HG03520 (cell line): ENCODE measurements at regions not wholly inside any gene's neighbourhood (a gene's known extent, or its start where the extent isn't known, plus 50 kb on each side); places are given as distances from the start of the nearest gene placed in this dataset.
"Not testable (repeated sequence)": the region's sequence is repeated elsewhere in the genome, so short reads cannot be mapped to it uniquely, and the experiment has no call there.

ENCODE experiments used
- ATAC-seq: cut with Tn5 transposase; IDR thresholded peaks from one replicate; pipeline ENCODE4 v1.9.1; 2021; ENCODE audit warnings: mild to moderate bottlenecking, moderate library complexity; ENCODE audit not compliant: unreplicated experiment

DNA sequence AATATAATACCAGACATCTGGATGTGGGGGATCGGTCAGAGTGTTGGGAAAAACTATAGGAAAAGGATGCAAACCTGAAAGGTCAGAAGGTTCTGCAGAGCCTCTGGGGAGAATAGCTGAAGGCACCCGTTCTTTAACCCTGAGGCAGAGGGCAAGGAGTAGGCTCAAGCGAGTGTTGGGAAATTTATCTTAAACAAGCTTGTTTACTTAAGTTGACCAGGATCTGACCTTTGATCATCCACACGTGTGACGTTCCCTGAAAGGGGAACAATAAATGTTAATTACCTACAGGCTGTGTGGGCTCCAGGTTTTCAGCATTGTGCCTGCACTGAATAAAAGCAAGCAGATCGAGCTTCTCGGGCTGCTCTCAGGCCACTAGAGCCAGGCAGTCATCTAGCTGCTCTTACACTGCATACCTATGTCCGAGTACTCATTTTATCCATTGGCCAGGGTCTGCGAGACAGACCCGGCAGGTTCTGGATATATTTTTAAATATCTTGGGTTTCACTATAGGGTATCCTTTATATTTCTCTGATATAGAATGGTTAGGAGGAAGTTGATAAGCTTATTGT is 400.6 kb upstream of the CHST9 start:
- ATAC-seq, result no peak

- ATAC-seq, result no peak
These were observed 398.4 kb upstream of the CHST9 start for GRCh38 chr18:27583466-27583865.

GRCh38 chr18:27582760-27583412 is 397.8 kb upstream of the CHST9 start:
- ATAC-seq, result no peak

DNA sequence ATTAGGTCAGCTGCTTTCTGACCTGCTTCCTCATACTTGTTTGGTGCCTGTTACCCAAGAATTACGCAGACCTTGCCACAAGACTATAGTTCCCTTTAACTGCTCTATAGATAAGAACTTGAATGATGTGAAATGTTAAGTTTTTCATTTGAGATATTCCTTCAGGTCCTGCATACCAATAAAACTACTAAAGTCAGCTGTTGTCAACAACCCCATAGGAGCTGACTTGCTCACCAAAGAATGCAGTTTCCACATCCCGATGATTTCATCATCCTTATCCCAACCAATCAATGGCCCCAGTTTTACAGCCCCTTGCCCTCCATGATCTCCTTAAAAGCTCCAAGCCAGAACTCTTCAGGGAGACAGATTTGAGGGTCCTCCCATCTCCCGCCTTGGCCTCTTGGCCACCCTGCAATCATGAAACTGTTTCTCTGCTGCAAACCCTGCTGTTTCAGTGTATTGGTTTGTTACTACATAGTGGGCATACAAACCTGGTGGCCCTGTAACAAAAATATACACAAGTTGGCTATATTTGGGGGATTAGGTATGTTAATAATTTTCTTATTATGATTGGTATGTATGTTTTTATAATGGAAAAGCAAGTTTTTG is 396.3 kb upstream of the CHST9 start:
- ATAC-seq, result no peak

DNA sequence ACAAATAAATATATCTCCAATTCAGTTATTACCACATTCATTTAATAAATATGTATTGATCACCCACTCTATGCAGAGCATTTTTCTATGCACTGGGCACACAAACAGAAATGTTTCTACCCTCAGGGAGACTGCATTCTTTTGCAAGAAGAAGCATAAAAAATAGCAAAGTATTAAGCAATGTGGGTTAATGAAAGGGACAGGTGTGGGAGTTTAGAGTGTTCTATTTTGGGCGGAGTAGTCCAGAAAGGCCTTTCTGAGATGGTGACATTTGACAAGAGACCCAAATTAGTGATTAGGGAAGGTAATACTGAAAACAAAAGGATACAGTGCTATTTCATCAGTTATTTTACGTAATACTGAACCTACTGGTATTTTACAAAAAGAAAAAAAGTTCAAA is 394.3 kb upstream of the CHST9 start:
- ATAC-seq, result no peak

GRCh38 chr18:27577752-27578151 is 392.6 kb upstream of the CHST9 start:
- no peak for ATAC-seq

DNA sequence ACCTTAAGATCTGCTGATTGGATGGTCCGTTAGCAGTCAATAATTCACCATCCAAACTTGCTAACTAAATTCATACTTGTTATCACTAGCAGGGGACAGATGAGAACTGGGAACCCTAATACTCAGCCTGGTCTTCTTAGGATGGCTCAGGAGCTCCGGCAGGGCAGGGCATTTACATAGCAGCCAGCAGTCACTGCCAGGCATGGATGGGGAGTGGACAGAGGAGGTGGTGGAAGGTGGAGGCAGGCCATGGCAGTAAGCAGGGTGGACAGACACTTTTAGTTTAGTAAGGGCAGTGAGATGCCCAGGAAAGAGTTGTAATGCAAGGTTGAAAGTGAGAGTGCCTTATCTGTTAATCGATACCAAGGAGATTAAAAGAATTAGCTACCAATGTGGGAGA is 392.2 kb upstream of the CHST9 start:
- no peak for ATAC-seq

- no peak for ATAC-seq
These were observed 382.3 kb upstream of the CHST9 start for GRCh38 chr18:27567434-27567833.

DNA sequence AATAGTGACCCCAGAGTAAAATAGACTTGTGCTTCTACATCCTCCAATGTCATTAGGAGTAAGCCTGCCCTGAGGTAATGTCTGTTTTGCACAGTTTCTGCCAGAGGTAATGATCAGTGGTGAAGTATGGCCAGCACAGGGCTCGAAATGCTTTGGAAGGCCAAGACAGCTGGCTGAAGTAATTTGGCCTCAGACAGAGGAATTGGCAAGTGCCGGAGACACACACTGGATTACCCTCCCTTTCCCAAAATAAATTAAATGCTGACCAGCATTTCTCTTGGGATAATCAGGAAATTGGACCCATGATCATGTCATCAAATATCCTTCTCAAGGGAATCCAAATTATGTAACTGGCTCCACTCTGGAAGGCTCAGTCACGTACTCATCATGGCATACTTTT is 379.0 kb upstream of the CHST9 start:
- ATAC-seq, result no peak

DNA sequence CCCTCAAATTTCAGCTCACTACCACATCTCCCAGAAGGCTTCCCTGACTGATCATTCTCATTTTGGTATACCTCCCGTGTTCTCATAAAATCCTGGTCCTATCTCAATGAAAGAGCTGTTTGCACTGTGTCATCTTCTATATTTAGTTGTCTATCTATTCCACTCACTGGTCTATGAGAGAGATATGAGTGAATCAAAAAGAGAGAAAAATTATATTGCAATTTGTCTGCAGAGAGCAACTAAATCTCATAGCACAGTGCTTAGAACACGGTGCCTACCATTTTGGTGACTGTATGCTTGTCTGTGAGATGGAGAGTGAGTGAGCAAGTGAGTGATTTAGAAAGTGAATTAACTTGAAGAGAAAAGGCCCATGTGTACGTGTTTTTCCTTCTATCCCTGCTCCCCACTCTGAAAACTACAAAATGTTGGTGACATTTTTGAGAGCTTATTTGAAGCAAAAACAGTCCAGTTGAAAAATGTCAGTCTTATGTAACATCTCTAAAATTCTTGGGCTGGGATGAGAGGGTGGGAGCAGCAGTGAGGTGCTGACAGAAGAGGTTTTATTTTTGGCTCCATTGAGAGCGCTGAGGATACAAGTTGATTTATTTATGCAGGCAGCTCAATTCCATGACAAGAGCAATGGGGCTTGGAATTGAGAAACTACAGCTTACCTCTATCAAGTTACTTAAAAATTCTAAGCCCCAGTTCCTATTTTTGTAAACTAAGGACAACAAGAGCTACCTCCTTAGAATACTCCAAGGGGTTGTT is 373.5 kb upstream of the CHST9 start:
- no peak for ATAC-seq

GRCh38 chr18:27556741-27557140 is 371.6 kb upstream of the CHST9 start:
- ATAC-seq, result no peak

- no peak for ATAC-seq
These were observed 364.4 kb upstream of the CHST9 start for GRCh38 chr18:27549335-27550039.

DNA sequence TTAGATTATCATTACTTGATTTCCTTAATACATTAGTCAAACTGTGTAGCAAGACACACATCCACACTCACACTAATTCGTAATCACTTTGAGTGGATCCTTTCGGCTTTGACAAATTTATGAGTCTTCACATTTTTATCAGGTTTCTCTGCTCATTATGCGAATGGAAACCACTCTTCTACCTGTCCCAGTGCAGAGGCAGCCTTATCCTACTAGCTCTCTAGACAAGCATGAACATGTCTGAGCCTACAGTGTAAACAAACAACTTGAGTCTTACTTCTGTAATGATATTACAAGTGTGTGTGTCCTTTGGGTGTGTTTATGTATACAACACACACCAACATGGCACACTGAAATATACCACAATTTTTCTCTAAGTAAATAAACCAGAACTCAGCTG is 361.9 kb upstream of the CHST9 start:
- ATAC-seq, result no peak

DNA sequence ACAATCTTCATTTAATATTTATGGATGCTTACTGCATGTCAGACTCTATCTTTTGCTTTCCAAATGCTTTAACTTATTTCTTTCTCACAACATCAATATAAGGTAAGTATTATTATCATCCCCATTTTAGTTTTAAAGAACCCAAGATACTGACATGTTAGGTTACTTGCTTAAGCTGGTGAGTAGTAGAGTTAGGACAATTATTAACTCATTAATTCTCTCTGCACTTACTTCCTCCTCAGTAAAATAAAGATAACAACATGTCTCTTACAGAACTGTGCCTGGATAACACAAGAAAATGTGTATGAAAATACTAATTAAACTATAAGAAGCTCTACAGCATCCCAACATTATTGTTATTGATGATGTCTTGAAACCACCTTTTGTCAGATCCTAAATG is 359.1 kb upstream of the CHST9 start:
- ATAC-seq, result no peak

GRCh38 chr18:27541293-27541692 is 356.2 kb upstream of the CHST9 start:
- ATAC-seq, result no peak

GRCh38 chr18:27540111-27540510 is 355.0 kb upstream of the CHST9 start:
- no peak for ATAC-seq

DNA sequence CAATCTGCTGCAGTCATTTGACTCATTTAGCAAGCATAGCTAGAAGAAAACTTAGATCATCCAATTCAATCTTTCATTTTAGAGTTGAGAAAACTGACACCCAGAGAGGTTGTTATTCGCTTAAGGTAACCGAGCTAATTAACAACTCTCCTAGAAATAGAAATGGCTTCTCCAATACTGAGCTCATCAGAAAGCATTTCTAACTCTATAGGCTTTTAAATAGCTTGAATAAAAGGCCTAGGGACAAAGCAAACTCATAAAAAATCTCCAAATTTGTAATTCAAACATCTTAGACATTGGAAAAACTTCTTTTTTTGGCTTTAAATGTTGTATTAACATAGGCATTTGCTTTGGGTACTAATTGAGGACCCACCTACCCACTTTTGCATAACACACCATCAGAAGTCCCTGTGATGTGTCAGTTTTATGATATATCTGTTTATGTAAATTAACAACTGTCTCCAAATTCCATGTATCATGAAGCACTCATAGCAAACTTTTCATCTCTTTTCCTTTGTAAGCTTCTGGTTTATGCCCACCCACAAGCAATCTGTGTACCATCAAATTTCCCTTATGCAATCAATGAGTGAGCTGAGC is 343.9 kb upstream of the CHST9 start:
- ATAC-seq, result no peak

DNA sequence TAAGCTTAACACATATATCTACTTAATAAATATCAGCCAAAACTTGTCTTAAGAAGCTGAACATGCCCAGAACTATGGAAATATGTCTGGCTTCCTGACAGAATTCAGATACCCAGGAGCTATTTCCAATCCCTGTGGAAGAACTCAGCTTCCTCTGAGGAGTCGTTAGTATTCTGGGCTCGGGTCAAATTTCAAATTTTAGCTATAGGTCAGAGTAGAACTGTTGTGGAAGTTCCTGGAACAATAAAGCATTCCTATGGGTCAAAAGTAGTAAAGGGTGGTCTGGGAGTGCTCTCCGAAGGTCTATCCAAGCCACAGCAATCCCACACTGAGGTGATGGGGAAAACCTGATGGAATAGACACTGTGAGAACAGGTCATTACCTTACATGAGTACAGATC is 342.7 kb upstream of the CHST9 start:
- ATAC-seq, result no peak

DNA sequence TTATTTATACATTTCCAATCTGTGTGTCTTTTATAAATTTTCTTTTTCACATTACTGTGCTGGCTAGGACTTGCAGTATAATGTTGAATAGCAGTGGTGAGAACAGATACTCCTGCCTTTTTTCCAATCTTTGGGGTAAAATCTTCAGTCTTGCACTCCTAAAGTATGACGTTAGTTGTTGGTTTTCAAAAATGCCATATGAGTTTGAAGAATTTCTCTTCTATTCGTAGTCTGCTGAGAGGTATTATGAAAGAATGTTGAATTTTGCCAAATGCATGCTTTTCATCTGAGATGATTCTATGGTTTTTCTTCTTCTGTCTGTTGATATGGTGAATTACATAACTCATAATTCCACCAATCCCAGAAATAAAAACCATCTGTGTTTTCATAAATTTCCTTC is 335.3 kb upstream of the CHST9 start:
- no peak for ATAC-seq

GRCh38 chr18:27510036-27510633 is 325.0 kb upstream of the CHST9 start:
- not testable (repeated sequence) for ATAC-seq

DNA sequence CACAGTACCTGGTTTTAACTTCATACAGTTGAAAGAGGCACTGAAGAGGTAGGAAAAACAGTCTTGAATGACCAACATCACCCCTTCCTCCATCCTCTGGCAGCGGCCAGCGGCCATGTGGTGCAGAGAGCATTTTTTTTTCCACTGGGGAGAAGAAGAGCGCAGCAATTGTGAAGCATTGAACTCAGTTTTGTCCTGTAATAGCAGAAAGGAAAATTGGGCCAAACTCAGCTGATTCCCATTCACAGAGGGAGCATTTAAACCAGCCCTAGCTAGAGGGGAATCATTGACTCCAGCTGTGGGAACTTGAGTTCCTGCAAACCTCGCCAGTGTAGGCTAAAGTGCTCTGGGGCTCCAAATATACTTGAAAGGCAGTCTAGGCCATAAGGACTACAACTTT is 316.6 kb upstream of the CHST9 start:
- no peak for ATAC-seq
